ENCODE measurements at regions not wholly inside any gene's neighbourhood (a gene's known extent, or its start where the extent isn't known, plus 50 kb on each side); places are given as distances from the start of the nearest gene placed in this dataset.

DNA sequence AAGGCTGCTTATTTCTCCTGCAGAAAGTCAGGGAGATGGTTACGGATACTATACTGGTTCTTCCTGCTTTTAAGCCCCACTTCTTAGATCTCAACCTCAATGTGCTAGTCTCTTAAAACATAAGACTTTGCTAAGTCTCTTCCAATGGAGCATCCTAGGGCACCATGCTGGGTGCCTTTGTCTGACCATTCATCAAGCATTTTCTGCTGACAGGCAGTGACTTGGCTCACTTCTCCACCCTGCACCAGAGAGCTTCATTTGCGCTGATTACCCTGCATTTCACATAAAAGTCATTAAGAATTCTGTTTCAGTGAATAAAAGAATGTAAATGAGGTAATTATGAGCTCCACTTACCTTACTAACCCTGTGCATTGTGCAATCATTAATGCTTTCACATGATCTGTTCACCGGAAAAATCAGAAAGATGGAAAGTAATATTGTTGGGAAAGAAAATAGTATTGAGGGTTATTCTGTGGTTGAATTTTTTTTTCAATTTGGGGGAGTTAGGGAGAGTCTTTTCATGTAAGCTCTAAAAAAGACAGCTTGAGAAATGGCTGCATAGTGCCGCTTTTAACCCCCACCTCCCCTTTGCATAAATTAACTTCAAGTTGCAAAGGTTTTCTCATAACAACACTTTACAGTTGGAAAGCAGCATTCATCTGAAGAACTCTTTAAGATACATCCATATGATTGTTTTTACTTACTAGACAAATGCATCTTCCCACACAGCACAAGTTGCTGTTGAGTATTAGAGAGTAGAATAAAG is 677.3 kb upstream of the KIRREL3 start:
- 83 to 89% methylated on average over 4 of the region's 4 CpGs for WGBS, 2 donors
- intact Hi-C loops (cut with DNase I) = no loop called here

DNA sequence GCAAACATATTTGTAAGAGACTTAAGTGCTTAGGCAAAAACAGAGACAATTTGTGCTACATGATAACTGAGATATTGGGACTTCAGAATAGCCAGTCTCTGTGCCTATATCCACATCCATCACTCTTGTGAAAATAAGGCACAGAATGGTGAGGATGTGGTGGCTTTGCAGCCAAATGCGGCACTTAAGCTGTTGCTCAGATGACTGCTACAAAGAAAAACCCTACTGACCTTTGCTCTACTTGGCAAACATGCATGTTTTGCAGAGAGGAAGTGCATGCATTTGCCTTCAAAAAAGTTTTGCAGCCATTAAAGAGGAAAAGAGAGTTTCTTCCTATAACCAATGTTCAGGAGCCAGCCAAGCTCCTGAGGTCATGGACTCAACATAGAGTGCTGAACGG is 675.0 kb upstream of the KIRREL3 start:
- WGBS, 2 donors = 36 to 55% methylated on average over 2 of the region's 2 CpGs
- no peaks in the 10 kb centered on the region for H3K36me3 ChIP-seq (replicated peaks in 1 of 2; ENCODE audit: insufficient read depth in 1 of 2, low read depth in 2 of 2)
- H3K9me3 ChIP-seq = no peaks in the 10 kb centered on the region
- no peaks in the 10 kb centered on the region for H3K27me3 ChIP-seq
- DNase-seq (peak in 2 of 4 donors; percentile 23 to 29), ATAC-seq (no peak)
- peaks cover 10% of the 10 kb centered on the region for H3K4me1 ChIP-seq
- TF ChIP-seq, protein P1, sequence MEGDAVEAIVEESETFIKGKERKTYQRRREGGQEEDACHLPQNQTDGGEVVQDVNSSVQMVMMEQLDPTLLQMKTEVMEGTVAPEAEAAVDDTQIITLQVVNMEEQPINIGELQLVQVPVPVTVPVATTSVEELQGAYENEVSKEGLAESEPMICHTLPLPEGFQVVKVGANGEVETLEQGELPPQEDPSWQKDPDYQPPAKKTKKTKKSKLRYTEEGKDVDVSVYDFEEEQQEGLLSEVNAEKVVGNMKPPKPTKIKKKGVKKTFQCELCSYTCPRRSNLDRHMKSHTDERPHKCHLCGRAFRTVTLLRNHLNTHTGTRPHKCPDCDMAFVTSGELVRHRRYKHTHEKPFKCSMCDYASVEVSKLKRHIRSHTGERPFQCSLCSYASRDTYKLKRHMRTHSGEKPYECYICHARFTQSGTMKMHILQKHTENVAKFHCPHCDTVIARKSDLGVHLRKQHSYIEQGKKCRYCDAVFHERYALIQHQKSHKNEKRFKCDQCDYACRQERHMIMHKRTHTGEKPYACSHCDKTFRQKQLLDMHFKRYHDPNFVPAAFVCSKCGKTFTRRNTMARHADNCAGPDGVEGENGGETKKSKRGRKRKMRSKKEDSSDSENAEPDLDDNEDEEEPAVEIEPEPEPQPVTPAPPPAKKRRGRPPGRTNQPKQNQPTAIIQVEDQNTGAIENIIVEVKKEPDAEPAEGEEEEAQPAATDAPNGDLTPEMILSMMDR (IDR thresholded peaks at IDR 0.05) = no peak
- no peak for TF ChIP-seq POLR2A (IDR thresholded peaks at IDR 0.05)
- H3K27ac ChIP-seq = no peak overlapping the region
- intact Hi-C loops (cut with DNase I) = no loop called here
- no peak overlapping the region for H3K4me3 ChIP-seq

More for the DNA sequence above, 677.3 kb upstream of the KIRREL3 start:
- H3K27ac ChIP-seq = no peak overlapping the region
- H3K4me3 ChIP-seq = no peak overlapping the region
- H3K36me3 ChIP-seq (replicated peaks in 1 of 2; ENCODE audit: insufficient read depth in 1 of 2, low read depth in 2 of 2) = no peaks in the 10 kb centered on the region
- DNase-seq (no peak), ATAC-seq (no peak)
- no peaks in the 10 kb centered on the region for H3K9me3 ChIP-seq
- TF ChIP-seq, protein P1 (IDR thresholded peaks at IDR 0.05) = no peak
- no peak for TF ChIP-seq POLR2A (IDR thresholded peaks at IDR 0.05)
- no peaks in the 10 kb centered on the region for H3K27me3 ChIP-seq
- peaks cover 10% of the 10 kb centered on the region for H3K4me1 ChIP-seq

- no peak overlapping the region for H3K27ac ChIP-seq
- intact Hi-C loops (cut with DNase I) = no loop called here
- TF ChIP-seq, protein P1 (IDR thresholded peaks at IDR 0.05) = no peak
- TF ChIP-seq POLR2A (IDR thresholded peaks at IDR 0.05) = no peak
- peaks cover 10% of the 10 kb centered on the region for H3K4me1 ChIP-seq
- no peak for DNase-seq
- H3K9me3 ChIP-seq = no peaks in the 10 kb centered on the region
- no peak for ATAC-seq
- H3K4me3 ChIP-seq = no peak overlapping the region
- WGBS, 2 donors = 76 to 89% methylated on average over 2 of the region's 2 CpGs
- no peaks in the 10 kb centered on the region for H3K27me3 ChIP-seq
- H3K36me3 ChIP-seq (replicated peaks in 1 of 2; ENCODE audit: insufficient read depth in 1 of 2, low read depth in 2 of 2) = no peaks in the 10 kb centered on the region
These were observed 674.2 kb upstream of the KIRREL3 start for GRCh38 chr11:127674754-127675153.

DNA sequence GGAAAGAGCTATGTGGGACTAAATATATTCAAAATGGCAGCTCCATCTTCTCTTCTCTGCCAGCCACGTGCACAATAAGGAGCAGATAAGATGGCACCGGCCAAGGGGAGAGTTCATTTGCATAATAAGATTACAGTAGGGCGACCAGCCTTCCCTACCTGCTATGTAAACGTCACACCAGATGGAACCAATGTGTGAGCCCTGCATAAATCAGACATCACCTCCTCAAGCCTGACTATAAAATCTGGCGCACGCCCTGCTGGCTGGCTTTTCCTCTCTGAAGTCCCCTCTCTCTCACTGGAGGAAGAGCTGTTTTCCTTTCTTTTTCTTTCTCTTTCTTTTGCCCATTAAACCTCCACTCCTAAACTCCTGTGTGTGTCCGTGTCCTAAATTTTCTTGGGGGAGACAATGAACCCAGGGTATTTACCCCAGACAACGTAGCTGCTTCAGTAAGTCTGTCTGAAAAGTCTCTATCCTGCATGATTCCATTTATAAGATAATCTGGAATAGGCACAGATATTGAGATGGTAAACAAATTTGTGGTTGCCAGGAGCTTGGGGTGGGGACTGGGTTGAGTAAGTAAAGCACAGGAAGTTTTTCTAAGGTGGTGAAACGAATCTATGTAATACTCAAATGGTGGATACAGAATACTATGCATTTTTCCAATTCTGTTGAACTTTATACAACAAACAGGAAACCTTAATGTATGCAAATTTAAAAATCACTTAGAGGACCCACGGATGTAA is 670.0 kb upstream of the KIRREL3 start:
- TF ChIP-seq, protein P1 (IDR thresholded peaks at IDR 0.05) = no peak
- no peak for TF ChIP-seq POLR2A (IDR thresholded peaks at IDR 0.05)
- WGBS, 2 donors = 52 to 53% methylated on average over 10 of the region's 10 CpGs
- H3K27me3 ChIP-seq = no peaks in the 10 kb centered on the region
- no peak overlapping the region for H3K27ac ChIP-seq
- intact Hi-C loops (cut with DNase I) = no loop called here
- no peaks in the 10 kb centered on the region for H3K36me3 ChIP-seq (replicated peaks in 1 of 2; ENCODE audit: insufficient read depth in 1 of 2, low read depth in 2 of 2)
- no peaks in the 10 kb centered on the region for H3K9me3 ChIP-seq
- H3K4me1 ChIP-seq = peaks cover 6% of the 10 kb centered on the region
- ATAC-seq = no peak
- H3K4me3 ChIP-seq = no peak overlapping the region
- DNase-seq = no peak

All from body of pancreas (tissue), 4 donors.